RPMI8226 (cell line): ENCODE measurements at regions not wholly inside any gene's neighbourhood (a gene's known extent, or its start where the extent isn't known, plus 50 kb on each side); places are given as distances from the start of the nearest gene placed in this dataset.

Experiments
- DNase-seq: peaks from one replicate; pipeline ENCODE4 v3.0.0-alpha.2; 2015

- DNase-seq: no peak
Measured at GRCh38 chr11:127194521-127194920, 194.0 kb upstream of the KIRREL3 start.

DNA sequence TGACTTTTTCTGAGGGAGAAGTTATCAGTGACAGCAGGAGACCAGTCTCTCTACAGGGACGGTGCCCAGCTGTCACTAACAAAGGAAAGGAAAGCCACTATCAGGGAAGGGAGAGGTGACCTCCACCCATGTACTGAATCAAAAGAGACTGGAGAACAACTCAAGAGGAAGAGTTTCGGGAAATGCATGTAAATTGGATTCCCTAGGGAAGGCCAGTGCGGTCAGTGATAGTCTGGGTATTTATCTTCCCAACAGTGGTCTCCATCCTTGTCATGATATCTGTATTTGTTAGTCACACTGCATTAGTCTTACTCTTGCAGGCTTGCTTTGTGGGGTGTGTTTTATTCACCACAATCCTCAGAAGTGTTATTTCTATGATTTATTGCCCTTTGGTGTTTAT is 193.4 kb upstream of the KIRREL3 start:
- no peak for DNase-seq

- no peak for DNase-seq
Measured at GRCh38 chr11:127191689-127192088, 191.1 kb upstream of the KIRREL3 start.

DNA sequence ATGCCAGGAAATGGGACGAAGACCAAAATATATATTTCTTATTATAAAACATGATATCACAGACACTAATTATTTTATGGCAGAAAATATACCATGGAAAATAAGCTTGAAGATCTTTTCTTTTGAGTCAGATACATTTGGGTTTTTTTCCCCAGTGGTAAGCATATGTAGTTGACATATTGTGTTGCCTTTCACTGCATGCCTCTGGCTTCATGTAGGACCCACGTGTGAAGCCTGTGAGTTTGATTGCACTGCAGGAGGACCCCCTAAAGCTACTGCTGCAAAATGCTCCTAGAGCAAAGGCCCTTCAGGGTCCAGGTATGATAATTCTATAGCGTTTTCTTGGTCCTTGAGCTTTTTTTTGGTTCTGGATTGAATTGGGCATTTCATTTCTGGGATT is 190.7 kb upstream of the KIRREL3 start:
- no peak for DNase-seq

GRCh38 chr11:127182586-127183203 is 182.1 kb upstream of the KIRREL3 start:
- DNase-seq: no peak

- no peak for DNase-seq
Measured at GRCh38 chr11:127157225-127157624, 156.7 kb upstream of the KIRREL3 start.

DNA sequence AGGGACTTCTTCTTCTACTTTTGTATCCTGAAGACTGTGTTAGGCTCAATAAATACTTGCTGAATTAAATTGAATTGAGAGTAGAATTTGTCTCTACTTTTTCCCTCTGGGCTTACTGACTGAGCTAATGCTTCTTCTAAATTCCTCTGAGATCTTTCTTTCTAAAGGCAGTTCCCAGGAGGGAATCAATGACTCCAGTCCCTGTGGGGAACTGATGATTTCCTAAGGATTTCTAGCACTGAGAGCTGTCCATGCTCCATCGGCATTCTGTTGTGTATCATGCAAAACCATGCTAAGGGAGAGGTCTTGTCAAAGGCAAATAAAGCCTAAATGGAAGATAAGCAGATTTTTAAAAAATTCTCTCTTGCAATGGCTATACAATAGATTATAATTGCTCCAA is 148.8 kb upstream of the KIRREL3 start:
- DNase-seq: no peak

GRCh38 chr11:127143251-127143650 is 142.7 kb upstream of the KIRREL3 start:
- no peak for DNase-seq

DNA sequence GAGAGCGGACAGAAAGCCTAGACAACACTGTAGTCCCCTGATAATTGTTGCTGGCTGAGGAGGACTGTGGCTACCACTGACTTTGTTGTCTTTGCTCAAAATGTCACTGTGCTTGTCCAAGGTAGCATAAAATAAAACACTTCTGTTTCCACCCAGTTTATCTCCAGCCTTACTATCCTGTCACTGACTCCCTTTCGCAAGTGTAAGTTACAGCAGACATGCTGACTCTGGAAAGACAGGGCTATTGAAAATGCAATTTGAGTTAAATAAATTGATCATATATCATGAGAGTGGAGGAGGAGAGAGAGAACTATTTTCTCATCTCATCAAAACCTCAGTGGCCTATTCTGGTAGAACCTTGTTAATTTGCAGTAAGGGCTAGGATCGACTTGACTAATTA is 138.0 kb upstream of the KIRREL3 start:
- no peak for DNase-seq

- no peak for DNase-seq
Measured at GRCh38 chr11:127137771-127138280, 137.3 kb upstream of the KIRREL3 start.

GRCh38 chr11:127136438-127136837 is 135.9 kb upstream of the KIRREL3 start:
- no peak for DNase-seq

GRCh38 chr11:127135256-127135655 is 134.7 kb upstream of the KIRREL3 start:
- DNase-seq: no peak

DNA sequence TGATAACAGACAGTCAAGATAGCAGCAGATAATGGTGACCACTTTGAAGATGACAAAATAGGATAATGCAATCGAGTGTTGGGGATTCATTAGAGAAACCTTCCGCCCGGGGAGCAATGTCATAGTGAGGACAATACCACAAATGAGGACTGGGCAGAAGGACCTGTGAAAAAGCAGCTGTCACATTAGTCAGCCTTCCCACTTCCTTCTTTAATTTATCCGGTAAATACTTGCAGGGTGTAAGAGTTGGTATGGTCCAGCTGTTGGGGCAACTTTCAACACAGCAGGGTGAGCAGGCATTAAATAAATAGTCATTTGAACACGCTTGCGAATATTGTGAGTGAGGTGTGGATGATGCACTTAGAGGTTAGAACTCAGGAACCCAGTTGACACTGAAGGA is 132.5 kb upstream of the KIRREL3 start:
- no peak for DNase-seq

GRCh38 chr11:127130321-127130720 is 129.8 kb upstream of the KIRREL3 start:
- no peak for DNase-seq

- no peak for DNase-seq
Measured at GRCh38 chr11:127126986-127127385, 126.4 kb upstream of the KIRREL3 start.

GRCh38 chr11:127119356-127119755 is 118.8 kb upstream of the KIRREL3 start:
- no peak for DNase-seq

- no peak for DNase-seq
Measured at GRCh38 chr11:127118811-127119210, 118.2 kb upstream of the KIRREL3 start.

DNA sequence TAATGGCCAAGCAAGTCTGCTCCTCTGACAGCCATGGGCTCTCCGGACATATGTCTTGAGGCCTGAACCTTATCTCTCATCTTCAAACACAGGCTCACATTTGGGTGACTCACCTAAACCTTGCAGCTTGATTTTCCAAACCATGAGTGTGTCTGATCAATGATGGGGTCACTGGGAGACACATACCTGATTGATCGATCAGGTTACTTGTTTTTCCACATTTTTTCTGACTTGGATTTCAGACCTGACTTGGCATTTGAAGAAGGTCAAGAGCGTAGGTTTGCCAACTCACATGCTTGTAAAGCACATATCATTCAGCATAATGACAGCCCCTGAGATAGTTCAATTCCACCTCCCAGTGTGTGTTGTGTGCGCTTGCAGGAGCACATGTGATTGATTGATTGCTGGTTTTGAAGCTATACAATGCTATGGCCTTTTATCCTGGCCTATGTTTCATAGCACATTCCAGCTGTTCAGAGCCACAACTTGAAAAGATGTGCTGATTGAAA is 116.7 kb upstream of the KIRREL3 start:
- DNase-seq: no peak

GRCh38 chr11:127115844-127116243 is 115.3 kb upstream of the KIRREL3 start:
- no peak for DNase-seq

DNA sequence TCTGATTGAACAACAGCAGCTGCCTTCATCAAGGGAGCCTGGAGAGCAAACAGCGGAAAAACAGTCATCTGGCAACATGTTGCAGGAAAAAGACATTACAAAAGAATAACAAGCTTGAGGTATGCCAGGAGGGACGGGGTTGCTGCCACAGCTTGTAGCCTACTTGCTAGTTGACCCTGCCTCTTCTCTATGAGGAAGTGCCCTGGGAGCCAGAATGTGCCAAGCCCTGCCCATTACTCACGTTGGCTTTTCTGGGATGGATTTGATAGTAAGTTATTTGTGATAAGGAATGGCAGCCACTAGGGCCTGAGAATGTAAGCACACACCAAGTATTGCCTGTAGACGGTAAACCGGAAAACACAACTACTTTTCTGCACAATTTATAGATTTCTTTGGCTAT is 113.5 kb upstream of the KIRREL3 start:
- DNase-seq: no peak

DNA sequence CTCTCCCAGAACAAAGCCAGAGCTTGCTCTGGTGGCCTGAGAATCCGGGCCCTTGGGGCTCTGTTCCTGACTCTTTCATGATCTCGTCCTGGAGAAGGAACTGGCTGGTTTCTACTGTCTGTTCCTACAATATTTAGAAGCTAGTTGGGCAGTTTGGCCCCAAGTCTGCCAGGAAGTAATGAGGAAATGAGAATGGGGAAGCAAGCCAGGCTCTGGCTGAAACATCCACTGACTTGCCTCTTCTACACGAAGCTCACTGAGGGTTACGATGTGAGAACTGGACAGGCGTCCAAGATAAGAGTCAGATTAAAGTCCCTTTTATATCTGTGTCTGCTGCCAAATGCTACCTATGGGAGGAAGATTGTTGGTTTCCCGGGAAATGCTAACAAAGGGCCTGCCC is 110.0 kb upstream of the KIRREL3 start:
- no peak for DNase-seq

GRCh38 chr11:127109796-127110480 is 109.4 kb upstream of the KIRREL3 start:
- no peak for DNase-seq

GRCh38 chr11:127108838-127109237 is 108.3 kb upstream of the KIRREL3 start:
- no peak for DNase-seq

- no peak for DNase-seq
Measured at GRCh38 chr11:127106938-127107337, 106.4 kb upstream of the KIRREL3 start.
